GM23338 (cell line): ENCODE measurements at regions not wholly inside any gene's neighbourhood (a gene's known extent, or its start where the extent isn't known, plus 50 kb on each side); places are given as distances from the start of the nearest gene placed in this dataset.

Experiments
- ATAC-seq: fragments of 200-7000 bp; cut with Tn5 transposase; 3 replicates; pipeline ENCODE4 v1.9.1; 2020
- DNase-seq: peaks from one replicate; pipeline ENCODE4 v3.0.0-alpha.2; 2015; ENCODE audit warnings: low spot score
- H2AFZ ChIP-seq: fragments of 200-600 bp; sonication (generic); 2 replicates; pipeline ENCODE4 v1.8.0; 2016; ENCODE audit warnings: antibody characterized with exemption, mild to moderate bottlenecking, moderate library complexity
- H3F3A ChIP-seq: fragments of 200-600 bp; sonication (generic); replicated peaks from 2 replicates; pipeline ENCODE4 v1.8.0; 2017; ENCODE audit warnings: antibody characterized with exemption, mixed run types, low read depth
- H3K27ac ChIP-seq: fragments of 200-600 bp; sonication (generic); 2 replicates; pipeline ENCODE4 v1.6.1; 2016; ENCODE audit warnings: low read depth
- H3K27me3 ChIP-seq: fragments of 200-600 bp; sonication (generic); 2 replicates; pipeline ENCODE4 v1.8.0; 2016; ENCODE audit warnings: mild to moderate bottlenecking, mixed run types, moderate library complexity; ENCODE audit not compliant: insufficient read depth
- H3K36me3 ChIP-seq: fragments of 200-600 bp; sonication (generic); 2 replicates; pipeline ENCODE4 v1.8.0; 2016; ENCODE audit warnings: mild to moderate bottlenecking; ENCODE audit not compliant: insufficient read depth
- H3K4me1 ChIP-seq: fragments of 200-600 bp; sonication (generic); 2 replicates; pipeline ENCODE4 v1.8.0; 2016; ENCODE audit warnings: mild to moderate bottlenecking, moderate library complexity; ENCODE audit not compliant: insufficient read depth
- H3K4me2 ChIP-seq: fragments of 200-600 bp; sonication (generic); 2 replicates; pipeline ENCODE4 v1.7.1; 2017; ENCODE audit warnings: mixed run types
- H3K4me3 ChIP-seq: fragments of 200-600 bp; sonication (generic); 2 replicates; pipeline ENCODE4 v1.6.1; 2016; ENCODE audit warnings: mixed run types
- H3K79me2 ChIP-seq: fragments of 200-600 bp; sonication (generic); replicated peaks from 2 replicates; pipeline ENCODE4 v1.8.0; 2017; ENCODE audit warnings: mild to moderate bottlenecking; ENCODE audit not compliant: insufficient read depth
- H3K9me2 ChIP-seq: fragments of 200-600 bp; sonication (generic); 2 replicates; pipeline ENCODE4 v1.8.0; 2017; ENCODE audit not compliant: insufficient read depth
- H4K20me1 ChIP-seq: fragments of 200-600 bp; sonication (generic); replicated peaks from 2 replicates; pipeline ENCODE4 v1.8.0; 2017; ENCODE audit warnings: mild to moderate bottlenecking; ENCODE audit not compliant: insufficient read depth
- H3K27ac Mint-ChIP-seq: 2 replicates; pipeline ENCODE4 v1.8.0; 2020; ENCODE audit warnings: inconsistent platforms, mild to moderate bottlenecking, moderate library complexity, mixed read lengths
- H3K27me3 Mint-ChIP-seq: 3 replicates; pipeline ENCODE4 v1.8.0; 2022; ENCODE audit warnings: low read depth, mild to moderate bottlenecking, moderate library complexity, mixed read lengths, inconsistent platforms; ENCODE audit not compliant: insufficient read depth, poor library complexity
- H3K36me3 Mint-ChIP-seq: 3 replicates; pipeline ENCODE4 v1.8.0; 2021; ENCODE audit warnings: low read depth, mild to moderate bottlenecking, inconsistent platforms, moderate library complexity, mixed read lengths
- H3K4me1 Mint-ChIP-seq: 3 replicates; pipeline ENCODE4 v1.8.0; 2020; ENCODE audit warnings: mild to moderate bottlenecking, inconsistent platforms, mixed read lengths
- H3K4me3 Mint-ChIP-seq: 3 replicates; pipeline ENCODE4 v1.8.0; 2021; ENCODE audit warnings: moderate library complexity, mild to moderate bottlenecking, inconsistent platforms, mixed read lengths
- H3K9me3 Mint-ChIP-seq: 3 replicates; pipeline ENCODE4 v1.8.0; 2020; ENCODE audit warnings: moderate library complexity, mild to moderate bottlenecking, inconsistent platforms, mixed read lengths
- CREB1 ChIP-seq: fragments of 250-450 bp; sonication (Bioruptor Pico); IDR thresholded peaks from 2 replicates; pipeline ENCODE4 v1.5.0; 2020; ENCODE audit warnings: low read depth, mild to moderate bottlenecking, moderate library complexity
- CTCF ChIP-seq, 2 experiments: fragments of 200-600 bp in 1 of 2; sonication (generic) in 1 of 2; conservative IDR thresholded peaks; 2 replicates each; pipeline versions ENCODE4 v1.5.1 to v1.6.1; 2016 to 2017; ENCODE audit warnings: antibody characterized with exemption in 2 of 2, low read depth in 2 of 2, mild to moderate bottlenecking in 2 of 2, moderate library complexity in 1 of 2
- ETS1 ChIP-seq: IDR thresholded peaks from 2 replicates; pipeline ENCODE4 v1.6.1; 2016; ENCODE audit warnings: antibody characterized with exemption
- EZH2 ChIP-seq: fragments of 200-600 bp; sonication (generic); IDR thresholded peaks from one replicate; pipeline ENCODE4 v1.8.0; 2017; ENCODE audit warnings: antibody characterized with exemption, mild to moderate bottlenecking, low read depth; ENCODE audit not compliant: unreplicated experiment
- JUNB ChIP-seq: IDR thresholded peaks from one replicate; pipeline ENCODE4 v1.6.1; 2016; ENCODE audit warnings: antibody characterized with exemption; ENCODE audit not compliant: unreplicated experiment
- NANOG ChIP-seq: IDR thresholded peaks from 2 replicates; pipeline ENCODE4 v1.6.1; 2016; ENCODE audit warnings: antibody characterized with exemption, borderline replicate concordance
- POLR2AphosphoS5 ChIP-seq: IDR thresholded peaks from 2 replicates; pipeline ENCODE4 v1.6.1; 2016; ENCODE audit warnings: antibody characterized with exemption, low read depth
- REST ChIP-seq: IDR thresholded peaks from one replicate; pipeline ENCODE4 v1.6.1; 2018; ENCODE audit warnings: antibody characterized with exemption; ENCODE audit not compliant: unreplicated experiment
- STAT1 ChIP-seq: IDR thresholded peaks from one replicate; pipeline ENCODE4 v1.6.1; 2016; ENCODE audit warnings: antibody characterized with exemption; ENCODE audit not compliant: unreplicated experiment
- ZNF114 ChIP-seq: fragments of 250-450 bp; sonication (Bioruptor Pico); IDR thresholded peaks from 2 replicates; pipeline ENCODE4 v1.5.0; 2020; ENCODE audit warnings: mild to moderate bottlenecking, moderate library complexity
- ZNF331 ChIP-seq: fragments of 250-450 bp; sonication (Bioruptor Pico); IDR thresholded peaks from 2 replicates; pipeline ENCODE4 v1.5.0; 2020; ENCODE audit warnings: low read depth, mild to moderate bottlenecking, moderate library complexity
- ZNF462 ChIP-seq: fragments of 250-450 bp; sonication (Bioruptor Pico); IDR thresholded peaks from 2 replicates; pipeline ENCODE4 v1.5.0; 2020; ENCODE audit warnings: mild to moderate bottlenecking, moderate library complexity

- TF ChIP-seq ETS1: no peak
These were observed 508.0 kb downstream of the PLPP3 start (continued) for GRCh38 chr1:56071351-56071750.

GRCh38 chr1:56070601-56071000 is 508.8 kb downstream of the PLPP3 start:
- Mint-ChIP-seq H3K27ac (no peak overlapping the region), H3K9me3 (no peaks in the 10 kb centered on the region), H3K4me3 (no peak overlapping the region), H3K27me3 (no peaks in the 10 kb centered on the region), H3K4me1 (no peaks in the 10 kb centered on the region), H3K36me3 (no peaks in the 10 kb centered on the region)
- Histone ChIP-seq H2AFZ (no peak overlapping the region), H3K4me1 (no peaks in the 10 kb centered on the region), H3F3A (no peaks in the 10 kb centered on the region), H4K20me1 (no peaks in the 10 kb centered on the region), H3K4me2 (no peak overlapping the region), H3K4me3 (no peak overlapping the region), H3K36me3 (no peaks in the 10 kb centered on the region), H3K27me3 (no peaks in the 10 kb centered on the region), H3K79me2 (no peaks in the 10 kb centered on the region), H3K9me2 (peaks cover 14% of the 10 kb centered on the region; the same call in 1 of the 2 replicates), H3K27ac (no peak overlapping the region)
- ATAC-seq: no peak
- DNase-seq: no peak
- TF ChIP-seq CTCF (conservative IDR thresholded peaks at IDR 0.05; ENCODE audit: low read depth in 2 of 2) (no peak), CREB1 (no peak), ZNF331 (CRISPR knock-in tag) (no peak), REST (no peak), NANOG (no peak), POLR2AphosphoS5 (no peak), EZH2 (no peak), JUNB (no peak), ZNF462 (CRISPR knock-in tag) (no peak), ETS1 (no peak), STAT1 (no peak), ZNF114 (CRISPR knock-in tag) (no peak)
